ENCODE measurements at regions not wholly inside any gene's neighbourhood (a gene's known extent, or its start where the extent isn't known, plus 50 kb on each side); places are given as distances from the start of the nearest gene placed in this dataset.

DNA sequence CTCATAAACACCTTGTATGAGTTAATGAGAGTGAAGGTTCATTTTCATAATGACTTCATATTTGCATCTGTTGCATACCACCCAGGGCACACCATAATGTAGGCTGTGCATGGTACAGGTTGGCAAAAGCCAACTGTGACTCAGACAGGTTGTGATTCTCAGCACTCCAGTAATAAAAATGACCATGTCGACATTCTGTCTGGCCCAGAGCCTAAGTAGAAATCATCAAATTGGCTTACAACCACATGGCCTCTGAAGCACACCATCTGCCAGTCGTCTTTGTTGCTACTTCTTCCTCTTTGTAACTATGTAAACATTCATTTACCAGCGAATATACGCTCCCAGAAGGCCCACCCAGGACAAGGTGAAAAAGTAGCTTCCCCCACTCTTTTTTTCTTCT, 459.5 kb downstream of the GASK1B start:
- no peak overlapping the region for H2BK120ac ChIP-seq (ENCODE audit: insufficient read depth, low read length, poor library complexity)
- no CpG with 5 or more reads among the region's 4 CpGs for WGBS (ENCODE audit: extremely low coverage, insufficient coverage, insufficient read length)
- no peak overlapping the region for H3K23ac ChIP-seq (ENCODE audit: low read length)
- no peaks in the 10 kb centered on the region for H3K4me1 ChIP-seq (ENCODE audit: control insufficient read depth in 1 of 2, insufficient read depth in 2 of 2, low read length in 2 of 2)
- no peaks in the 10 kb centered on the region for H3K36me3 ChIP-seq (ENCODE audit: control insufficient read depth in 1 of 2, insufficient read depth in 2 of 2, low read length in 2 of 2)
- no peak overlapping the region for H4K12ac ChIP-seq (ENCODE audit: low read depth, low read length)
- H2AK5ac ChIP-seq (ENCODE audit: low read length): no peak overlapping the region
- H3K79me1 ChIP-seq (ENCODE audit: low read length): no peaks in the 10 kb centered on the region
- H4K8ac ChIP-seq (ENCODE audit: low read depth, low read length): no peak overlapping the region
- H3K9me3 ChIP-seq (ENCODE audit: insufficient read depth, low read depth, low read length): no peaks in the 10 kb centered on the region
- H3K14ac ChIP-seq (ENCODE audit: low read length): no peak overlapping the region
- H2BK5ac ChIP-seq (ENCODE audit: low read depth, low read length, poor library complexity): no peak overlapping the region
- H4K91ac ChIP-seq (ENCODE audit: low read depth, low read length): no peak overlapping the region
- no peaks in the 10 kb centered on the region for H3K79me2 ChIP-seq (ENCODE audit: control insufficient read depth, insufficient read depth, low read length, poor library complexity)
- no peak for DNase-seq
- H3K4me3 ChIP-seq (ENCODE audit: low read depth, low read length): no peak overlapping the region
- H3K18ac ChIP-seq (ENCODE audit: low read length): no peak overlapping the region
- H2BK12ac ChIP-seq (ENCODE audit: low read length): no peak overlapping the region
- H3K9ac ChIP-seq (ENCODE audit: low read length): no peak overlapping the region
- no peaks in the 10 kb centered on the region for H3K27me3 ChIP-seq (ENCODE audit: insufficient read depth, low read length)
- no peak overlapping the region for H3K27ac ChIP-seq (ENCODE audit: low read depth, low read length)
- no peak overlapping the region for H3K4ac ChIP-seq (ENCODE audit: low read depth, low read length)
- no peak overlapping the region for H2AFZ ChIP-seq (ENCODE audit: insufficient read depth, low read length, poor library complexity)
- no peak overlapping the region for H3K4me2 ChIP-seq (ENCODE audit: low read length)

DNA sequence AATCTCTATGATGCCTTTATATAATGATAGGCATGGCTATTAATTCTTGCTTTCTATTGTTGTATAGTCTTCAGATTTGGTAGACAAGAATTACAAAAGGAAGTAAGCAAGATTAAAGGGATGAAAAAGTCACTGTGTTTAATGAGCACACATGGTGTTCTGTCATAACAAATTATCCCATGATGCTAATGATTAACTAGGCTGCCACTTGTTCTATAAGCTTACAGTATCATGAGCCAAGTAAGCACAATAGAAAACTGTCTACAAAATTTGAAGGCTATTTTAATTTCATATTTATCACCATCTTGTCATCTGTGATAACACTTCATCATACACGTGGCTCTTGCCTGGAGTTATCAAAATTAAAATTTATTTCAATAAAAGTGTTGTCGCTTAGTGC, 466.7 kb downstream of the GASK1B start:
- Histone ChIP-seq H3K27ac (ENCODE audit: low read depth, low read length) (no peak overlapping the region), H3K4ac (ENCODE audit: low read depth, low read length) (no peak overlapping the region), H3K4me3 (ENCODE audit: low read depth, low read length) (no peak overlapping the region), H3K9me3 (ENCODE audit: insufficient read depth, low read depth, low read length) (no peaks in the 10 kb centered on the region), H2BK12ac (ENCODE audit: low read length) (no peak overlapping the region), H2AFZ (ENCODE audit: insufficient read depth, low read length, poor library complexity) (no peak overlapping the region), H3K9ac (ENCODE audit: low read length) (no peak overlapping the region), H4K8ac (ENCODE audit: low read depth, low read length) (no peak overlapping the region), H3K79me1 (ENCODE audit: low read length) (no peaks in the 10 kb centered on the region), H3K27me3 (ENCODE audit: insufficient read depth, low read length) (no peaks in the 10 kb centered on the region), H3K36me3 (ENCODE audit: control insufficient read depth in 1 of 2, insufficient read depth in 2 of 2, low read length in 2 of 2) (no peaks in the 10 kb centered on the region), H2AK5ac (ENCODE audit: low read length) (no peak overlapping the region), H3K18ac (ENCODE audit: low read length) (no peak overlapping the region), H4K12ac (ENCODE audit: low read depth, low read length) (no peak overlapping the region), H3K4me1 (ENCODE audit: control insufficient read depth in 1 of 2, insufficient read depth in 2 of 2, low read length in 2 of 2) (no peaks in the 10 kb centered on the region), H3K23ac (ENCODE audit: low read length) (no peak overlapping the region), H2BK120ac (ENCODE audit: insufficient read depth, low read length, poor library complexity) (no peak overlapping the region), H3K79me2 (ENCODE audit: control insufficient read depth, insufficient read depth, low read length, poor library complexity) (no peaks in the 10 kb centered on the region), H3K4me2 (ENCODE audit: low read length) (no peak overlapping the region), H2BK5ac (ENCODE audit: low read depth, low read length, poor library complexity) (no peak overlapping the region), H3K14ac (ENCODE audit: low read length) (no peak overlapping the region), H4K91ac (ENCODE audit: low read depth, low read length) (no peak overlapping the region)
- no peak for DNase-seq
- no CpG with 5 or more reads among the region's 2 CpGs for WGBS (ENCODE audit: extremely low coverage, insufficient coverage, insufficient read length)

GRCh38 chr4:157702831-157703230, 470.0 kb downstream of the GASK1B start:
- no CpG with 5 or more reads among the region's 3 CpGs for WGBS (ENCODE audit: extremely low coverage, insufficient coverage, insufficient read length)
- no peak overlapping the region for H2BK5ac ChIP-seq (ENCODE audit: low read depth, low read length, poor library complexity)
- H3K36me3 ChIP-seq (ENCODE audit: control insufficient read depth in 1 of 2, insufficient read depth in 2 of 2, low read length in 2 of 2): no peaks in the 10 kb centered on the region
- no peaks in the 10 kb centered on the region for H3K27me3 ChIP-seq (ENCODE audit: insufficient read depth, low read length)
- H3K4me1 ChIP-seq (ENCODE audit: control insufficient read depth in 1 of 2, insufficient read depth in 2 of 2, low read length in 2 of 2): no peaks in the 10 kb centered on the region
- H3K9me3 ChIP-seq (ENCODE audit: insufficient read depth, low read depth, low read length): no peaks in the 10 kb centered on the region
- no peak overlapping the region for H2BK12ac ChIP-seq (ENCODE audit: low read length)
- no peak overlapping the region for H2BK120ac ChIP-seq (ENCODE audit: insufficient read depth, low read length, poor library complexity)
- no peak overlapping the region for H3K18ac ChIP-seq (ENCODE audit: low read length)
- no peak overlapping the region for H3K23ac ChIP-seq (ENCODE audit: low read length)
- H4K91ac ChIP-seq (ENCODE audit: low read depth, low read length): no peak overlapping the region
- no peak overlapping the region for H3K27ac ChIP-seq (ENCODE audit: low read depth, low read length)
- no peak overlapping the region for H3K9ac ChIP-seq (ENCODE audit: low read length)
- no peak overlapping the region for H4K8ac ChIP-seq (ENCODE audit: low read depth, low read length)
- H2AK5ac ChIP-seq (ENCODE audit: low read length): no peak overlapping the region
- no peak overlapping the region for H3K14ac ChIP-seq (ENCODE audit: low read length)
- no peak overlapping the region for H2AFZ ChIP-seq (ENCODE audit: insufficient read depth, low read length, poor library complexity)
- H4K12ac ChIP-seq (ENCODE audit: low read depth, low read length): no peak overlapping the region
- DNase-seq: no peak
- H3K4me3 ChIP-seq (ENCODE audit: low read depth, low read length): no peak overlapping the region
- no peak overlapping the region for H3K4me2 ChIP-seq (ENCODE audit: low read length)
- no peaks in the 10 kb centered on the region for H3K79me1 ChIP-seq (ENCODE audit: low read length)
- H3K79me2 ChIP-seq (ENCODE audit: control insufficient read depth, insufficient read depth, low read length, poor library complexity): no peaks in the 10 kb centered on the region
- no peak overlapping the region for H3K4ac ChIP-seq (ENCODE audit: low read depth, low read length)

- Histone ChIP-seq H2AFZ (ENCODE audit: insufficient read depth, low read length, poor library complexity) (no peak overlapping the region), H3K36me3 (ENCODE audit: control insufficient read depth in 1 of 2, insufficient read depth in 2 of 2, low read length in 2 of 2) (no peaks in the 10 kb centered on the region), H3K4me1 (ENCODE audit: control insufficient read depth in 1 of 2, insufficient read depth in 2 of 2, low read length in 2 of 2) (no peaks in the 10 kb centered on the region), H3K9me3 (ENCODE audit: insufficient read depth, low read depth, low read length) (no peaks in the 10 kb centered on the region), H3K79me1 (ENCODE audit: low read length) (no peaks in the 10 kb centered on the region), H4K12ac (ENCODE audit: low read depth, low read length) (no peak overlapping the region), H3K27ac (ENCODE audit: low read depth, low read length) (no peak overlapping the region), H2BK12ac (ENCODE audit: low read length) (no peak overlapping the region), H3K18ac (ENCODE audit: low read length) (no peak overlapping the region), H2BK5ac (ENCODE audit: low read depth, low read length, poor library complexity) (no peak overlapping the region), H3K4me2 (ENCODE audit: low read length) (no peak overlapping the region), H2BK120ac (ENCODE audit: insufficient read depth, low read length, poor library complexity) (no peak overlapping the region), H4K8ac (ENCODE audit: low read depth, low read length) (no peak overlapping the region), H3K4ac (ENCODE audit: low read depth, low read length) (no peak overlapping the region), H3K23ac (ENCODE audit: low read length) (no peak overlapping the region), H3K27me3 (ENCODE audit: insufficient read depth, low read length) (no peaks in the 10 kb centered on the region), H2AK5ac (ENCODE audit: low read length) (no peak overlapping the region), H4K91ac (ENCODE audit: low read depth, low read length) (no peak overlapping the region), H3K4me3 (ENCODE audit: low read depth, low read length) (no peak overlapping the region), H3K79me2 (ENCODE audit: control insufficient read depth, insufficient read depth, low read length, poor library complexity) (no peaks in the 10 kb centered on the region), H3K14ac (ENCODE audit: low read length) (no peak overlapping the region), H3K9ac (ENCODE audit: low read length) (no peak overlapping the region)
- no CpG with 5 or more reads among the region's 3 CpGs for WGBS (ENCODE audit: extremely low coverage, insufficient coverage, insufficient read length)
- DNase-seq: no peak
Measured at GRCh38 chr4:157701695-157701994, 471.2 kb downstream of the GASK1B start.

Data from trophoblast cell (in vitro differentiated cells and primary cell).